Stimulated activated memory B cell treated with anti-CD40 and anti-IgM and Interleukin-4, amounts not matched to agents 10 μg/mL and 1 μg/mL and 100 μg/mL, for 72 hours (primary cell): ENCODE measurements at regions not wholly inside any gene's neighbourhood (a gene's known extent, or its start where the extent isn't known, plus 50 kb on each side); places are given as distances from the start of the nearest gene placed in this dataset.
A peak's percentile ranks its signal among the peaks of the same experiment; 100 is the strongest.

Experiments
- ATAC-seq: fragments of 150-1000 bp; cut with Tn5 transposase; 2 replicates; pipeline ENCODE4 v1.10.0; 2021
- H3K27ac Mint-ChIP-seq: one replicate; pipeline ENCODE4 v1.8.0; 2022; ENCODE audit warnings: mild to moderate bottlenecking, mixed read lengths
- H3K27me3 Mint-ChIP-seq: one replicate; pipeline ENCODE4 v1.8.0; 2022; ENCODE audit warnings: mixed read lengths
- H3K36me3 Mint-ChIP-seq: one replicate; pipeline ENCODE4 v1.8.0; 2022; ENCODE audit warnings: mixed read lengths
- H3K4me1 Mint-ChIP-seq: one replicate; pipeline ENCODE4 v1.8.0; 2022; ENCODE audit warnings: mixed read lengths
- H3K4me3 Mint-ChIP-seq: one replicate; pipeline ENCODE4 v1.8.0; 2022; ENCODE audit warnings: mild to moderate bottlenecking, moderate library complexity, mixed read lengths
- H3K9me3 Mint-ChIP-seq: one replicate; pipeline ENCODE4 v1.8.0; 2022; ENCODE audit warnings: mixed read lengths

GRCh38 chr10:88218362-88218761 is 354.9 kb downstream of the PTEN start:
- Mint-ChIP-seq H3K9me3 (no peaks in the 10 kb centered on the region), H3K27me3 (no peaks in the 10 kb centered on the region), H3K27ac (peak overlapping the region; percentile 11), H3K4me3 (no peak overlapping the region), H3K4me1 (peaks cover 12% of the 10 kb centered on the region), H3K36me3 (no peaks in the 10 kb centered on the region)
- no peak for ATAC-seq

GRCh38 chr10:88219753-88220152 is 356.3 kb downstream of the PTEN start:
- no peak for ATAC-seq
- H3K4me3 Mint-ChIP-seq = no peak overlapping the region
- H3K27me3 Mint-ChIP-seq = no peaks in the 10 kb centered on the region
- no peaks in the 10 kb centered on the region for H3K9me3 Mint-ChIP-seq
- peak overlapping the region; percentile 11 for H3K27ac Mint-ChIP-seq
- peaks cover 12% of the 10 kb centered on the region for H3K4me1 Mint-ChIP-seq
- H3K36me3 Mint-ChIP-seq = no peaks in the 10 kb centered on the region

GRCh38 chr10:88221010-88221973 is 357.9 kb downstream of the PTEN start:
- Mint-ChIP-seq H3K4me3 (no peak overlapping the region), H3K4me1 (peaks cover 12% of the 10 kb centered on the region), H3K27me3 (no peaks in the 10 kb centered on the region), H3K36me3 (no peaks in the 10 kb centered on the region), H3K27ac (no peak overlapping the region), H3K9me3 (no peaks in the 10 kb centered on the region)
- ATAC-seq = no peak

- no peaks in the 10 kb centered on the region for H3K27me3 Mint-ChIP-seq
- no peaks in the 10 kb centered on the region for H3K36me3 Mint-ChIP-seq
- no peak overlapping the region for H3K27ac Mint-ChIP-seq
- no peak overlapping the region for H3K4me3 Mint-ChIP-seq
- peaks cover 12% of the 10 kb centered on the region for H3K4me1 Mint-ChIP-seq
- no peak for ATAC-seq
- no peaks in the 10 kb centered on the region for H3K9me3 Mint-ChIP-seq
Observed at GRCh38 chr10:88222881-88223280, 359.5 kb downstream of the PTEN start.
